ENCODE measurements at regions not wholly inside any gene's neighbourhood (a gene's known extent, or its start where the extent isn't known, plus 50 kb on each side); places are given as distances from the start of the nearest gene placed in this dataset.

DNA sequence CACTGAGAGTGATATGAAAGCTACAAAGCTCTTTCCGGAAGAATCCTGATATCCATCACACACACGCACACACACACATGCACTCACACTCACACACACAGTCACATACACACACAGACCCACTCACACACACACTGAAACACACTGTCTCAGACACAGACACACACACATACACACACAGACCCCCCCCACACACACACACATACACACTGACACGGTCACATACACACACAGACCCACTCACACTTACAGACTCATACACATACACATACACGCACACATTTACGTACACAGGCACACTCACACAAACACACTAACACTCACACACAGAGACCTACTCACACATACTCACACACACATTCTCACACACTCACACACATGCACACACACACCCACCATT is 58.6 kb downstream of the LIG4 start:
- no peak for DNase-seq (ENCODE audit: low spot score)

DNA sequence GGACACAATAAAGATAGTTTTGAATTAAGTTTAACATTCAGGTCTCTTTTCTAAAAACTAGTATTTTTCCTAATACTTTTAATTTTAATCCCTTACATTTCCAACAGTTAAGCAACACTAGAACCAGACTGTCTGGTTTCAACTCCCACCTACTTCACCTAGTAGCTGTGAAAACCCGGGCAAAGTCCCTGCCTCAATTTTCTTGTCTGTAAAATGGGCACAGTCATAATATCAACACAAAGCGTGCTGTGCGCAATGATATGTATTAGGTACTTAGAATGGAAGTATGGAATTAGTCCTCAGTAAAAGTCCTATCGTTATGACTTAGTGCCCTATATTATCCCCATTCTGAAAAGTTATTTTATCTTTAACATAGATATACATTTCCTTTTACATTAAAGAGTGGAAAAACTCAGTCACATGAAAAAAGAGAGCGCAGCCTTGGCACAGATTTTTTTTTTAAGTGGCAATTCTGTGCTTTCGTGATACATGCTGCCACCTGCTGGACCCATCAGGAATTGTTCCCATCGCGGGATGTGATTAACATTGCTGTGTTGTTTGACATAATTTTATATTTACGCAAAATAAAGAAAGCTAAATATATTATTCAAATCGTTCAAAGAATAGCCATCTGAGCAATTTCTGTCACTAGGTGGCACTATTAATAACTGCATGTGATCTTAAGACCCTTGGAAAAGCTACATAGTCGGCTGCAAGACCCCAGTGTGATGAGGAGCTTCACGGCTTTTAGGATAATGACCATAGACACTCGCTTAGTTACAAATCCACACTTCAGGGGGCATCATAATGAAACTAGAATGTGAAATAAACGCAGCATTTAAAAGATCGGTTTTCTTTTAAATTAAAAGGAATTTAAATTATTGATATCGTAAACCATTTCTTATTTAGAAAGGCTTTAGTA is 59.9 kb downstream of the LIG4 start:
- peak; percentile 33 for DNase-seq (ENCODE audit: low spot score)

DNA sequence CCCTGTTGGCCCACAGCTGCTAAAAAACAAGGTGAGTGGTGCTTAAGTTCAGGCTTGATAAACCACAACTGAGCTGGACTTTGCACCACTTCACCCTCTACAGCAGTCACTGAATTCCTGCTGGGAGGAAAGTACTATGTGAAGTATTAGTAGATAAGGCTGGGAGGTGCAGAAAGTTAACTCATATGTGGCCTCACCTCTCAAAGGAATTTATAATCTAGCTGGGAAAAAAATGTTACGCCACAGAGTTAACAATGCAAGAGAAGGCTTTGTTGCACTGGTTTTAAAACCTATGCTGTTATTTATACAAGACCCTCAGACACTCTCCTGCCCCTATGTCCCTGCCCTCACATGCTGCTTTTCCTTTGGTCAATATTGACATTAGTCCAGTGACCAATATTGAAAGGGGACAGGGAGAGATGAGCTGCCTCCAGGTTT is 60.9 kb downstream of the LIG4 start:
- DNase-seq (ENCODE audit: low spot score) = no peak

DNA sequence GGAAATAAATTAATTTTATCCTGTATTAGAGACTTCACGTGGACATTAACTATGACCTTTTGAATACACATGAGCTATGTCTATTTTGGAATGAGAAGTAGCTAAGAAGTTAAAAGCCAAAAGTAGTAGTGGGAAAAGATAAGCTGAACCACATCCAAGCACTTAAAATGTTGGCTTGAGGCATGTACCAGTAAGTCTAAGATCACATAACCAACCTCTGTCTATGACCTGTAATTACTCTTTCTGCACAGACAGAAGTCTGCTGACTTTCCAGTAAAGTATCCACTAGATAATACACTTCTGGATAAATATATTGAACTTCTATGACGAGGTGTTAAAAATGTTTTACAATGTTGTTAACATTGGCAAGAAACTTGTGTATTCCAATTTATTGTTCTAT is 68.7 kb downstream of the LIG4 start:
- DNase-seq (ENCODE audit: low spot score) = no peak

DNA sequence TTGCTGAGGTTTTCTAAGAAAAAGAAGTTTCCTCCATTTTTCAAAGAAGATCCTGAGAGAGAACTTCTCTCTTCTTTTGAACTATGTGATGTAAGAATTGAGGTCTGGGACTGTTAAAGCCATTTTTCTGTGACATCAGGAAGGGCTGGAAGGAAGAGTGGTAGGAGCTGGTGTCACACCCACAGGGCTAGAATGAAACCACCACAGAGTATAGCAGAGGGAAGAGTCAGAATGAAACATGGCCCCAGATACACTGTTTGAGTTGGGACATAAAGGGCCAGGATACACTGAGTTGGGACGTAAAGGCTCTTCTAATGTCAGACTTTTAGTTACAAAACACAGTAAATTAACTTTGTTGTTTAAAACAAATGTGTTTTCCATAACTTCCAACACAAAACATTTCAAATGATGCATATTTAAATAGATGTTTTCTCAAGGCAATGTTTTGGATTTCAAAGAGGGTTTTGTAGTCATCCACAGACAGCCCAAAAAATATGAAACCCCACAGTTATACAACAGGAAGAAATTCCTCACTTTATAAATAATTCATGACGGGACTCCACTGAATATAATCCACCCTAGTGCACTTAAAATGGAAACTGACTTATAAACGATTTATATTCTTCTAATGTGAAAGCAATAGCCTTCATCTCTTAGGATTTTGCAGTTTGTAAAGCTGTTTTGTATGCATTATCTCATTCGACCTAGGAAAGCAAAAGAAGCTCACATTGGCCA is 72.5 kb downstream of the LIG4 start:
- no peak for DNase-seq (ENCODE audit: low spot score)

DNA sequence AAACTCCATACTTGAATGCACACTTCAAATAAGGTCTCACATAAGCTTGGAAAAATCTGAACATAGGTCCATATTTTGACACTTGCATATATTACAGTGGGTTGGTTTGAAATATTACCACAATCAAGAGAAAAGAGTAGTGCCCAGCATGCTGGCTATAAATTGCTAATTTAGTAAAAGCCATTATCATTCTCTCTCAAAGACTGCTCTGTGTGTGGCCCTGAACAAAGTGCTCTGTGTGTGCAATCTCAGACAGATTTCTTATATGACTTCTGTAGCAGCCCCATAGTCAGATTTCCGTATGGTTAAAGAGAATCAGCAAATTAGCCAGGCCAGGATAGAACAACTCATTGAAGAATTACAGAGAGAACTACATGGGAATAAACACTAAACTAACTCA is 78.2 kb downstream of the LIG4 start:
- DNase-seq (ENCODE audit: low spot score) = no peak

DNA sequence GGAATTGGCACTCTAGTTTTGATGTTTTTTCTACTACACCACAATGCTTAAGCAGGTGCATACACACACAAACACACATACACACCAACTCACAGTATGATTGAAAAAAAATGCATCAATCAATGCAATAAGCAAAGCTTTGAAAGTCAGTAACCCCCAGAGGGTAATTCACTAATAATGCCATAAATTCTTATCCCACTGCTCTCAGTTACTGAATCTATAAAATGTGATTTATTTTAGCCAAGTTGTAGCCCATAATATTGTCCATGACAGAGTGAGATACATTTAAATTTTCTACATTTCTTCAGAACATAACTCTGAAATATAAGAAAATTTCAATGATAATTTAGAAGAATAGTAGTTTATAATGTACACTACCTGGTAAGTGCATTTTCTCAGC is 87.9 kb downstream of the LIG4 start:
- DNase-seq (ENCODE audit: low spot score) = no peak

DNA sequence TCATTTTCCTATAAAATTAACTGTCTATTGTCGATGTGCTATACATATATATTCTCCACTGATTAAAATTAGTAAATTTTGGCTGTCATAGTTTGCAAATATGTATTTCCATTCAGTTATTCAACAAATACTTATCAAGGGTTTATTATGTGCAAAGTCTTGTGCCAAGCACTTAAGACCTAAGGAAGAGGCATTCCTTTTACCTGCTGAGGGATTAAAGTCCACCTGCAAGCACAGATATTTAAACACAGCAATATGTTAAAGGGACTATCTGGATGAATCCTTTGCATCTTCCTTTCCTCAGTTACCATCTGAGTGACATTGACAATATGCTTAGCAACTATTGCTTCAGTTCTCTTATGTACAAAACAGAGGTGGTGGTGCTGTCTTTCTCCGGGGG is 89.3 kb downstream of the LIG4 start:
- DNase-seq (ENCODE audit: low spot score) = no peak

DNA sequence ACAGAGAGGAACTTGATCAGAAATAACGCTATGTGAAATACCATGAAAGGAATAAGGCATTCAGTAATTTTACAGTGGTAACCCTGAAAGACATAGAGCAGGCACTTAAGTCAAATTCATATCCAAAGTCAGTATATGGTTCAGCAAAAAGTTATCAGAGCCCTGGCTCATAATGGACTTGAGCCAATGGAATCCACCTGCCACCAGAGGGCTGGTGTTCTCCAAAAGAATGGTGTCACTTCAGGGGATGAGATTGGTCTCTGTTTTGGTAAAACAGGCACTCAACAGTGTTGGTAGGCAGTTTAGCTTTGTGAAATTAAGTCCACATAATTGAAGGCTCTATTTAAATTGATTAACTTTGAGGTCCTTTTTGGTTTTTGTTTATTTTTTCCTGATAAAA is 93.9 kb downstream of the LIG4 start:
- no peak for DNase-seq (ENCODE audit: low spot score)

DNA sequence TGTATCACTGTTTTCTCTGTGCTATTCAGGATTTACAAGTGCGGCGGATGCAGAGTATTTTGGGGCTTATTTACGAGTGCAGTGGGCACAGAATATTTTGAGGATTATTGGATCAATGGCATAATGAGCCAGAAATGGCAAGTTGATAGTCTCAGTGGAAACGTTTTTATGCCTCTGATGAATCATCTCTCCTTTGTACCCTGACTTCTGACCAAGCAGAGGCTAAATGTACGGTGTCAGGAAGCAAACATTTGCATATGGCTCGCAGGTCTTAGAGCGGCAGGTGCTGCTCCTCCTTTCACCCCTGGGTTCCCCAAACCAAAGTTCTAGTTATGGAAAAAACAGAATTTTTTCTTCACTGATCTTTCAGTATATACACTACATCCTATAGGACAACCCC is 94.5 kb downstream of the LIG4 start:
- DNase-seq (ENCODE audit: low spot score) = no peak

DNA sequence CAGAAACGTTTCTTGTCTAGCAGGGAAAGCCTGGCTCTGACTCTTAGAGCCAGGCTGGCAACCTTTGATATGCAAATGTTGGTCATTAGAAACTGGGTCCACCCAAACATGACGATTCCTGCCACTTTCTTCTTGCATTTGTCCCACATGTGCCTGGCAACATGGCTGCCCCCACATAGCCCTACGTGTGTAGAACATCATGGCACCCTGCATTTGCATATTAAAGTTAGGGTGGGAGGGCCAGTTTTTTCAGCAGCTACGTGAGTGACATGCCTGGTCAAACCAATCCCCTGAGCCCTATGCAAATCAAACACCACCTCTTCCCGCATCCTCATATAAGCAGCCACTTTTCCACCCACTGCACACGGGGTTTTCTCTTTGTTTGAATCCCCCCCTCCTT is 95.0 kb downstream of the LIG4 start:
- DNase-seq (ENCODE audit: low spot score) = no peak

DNA sequence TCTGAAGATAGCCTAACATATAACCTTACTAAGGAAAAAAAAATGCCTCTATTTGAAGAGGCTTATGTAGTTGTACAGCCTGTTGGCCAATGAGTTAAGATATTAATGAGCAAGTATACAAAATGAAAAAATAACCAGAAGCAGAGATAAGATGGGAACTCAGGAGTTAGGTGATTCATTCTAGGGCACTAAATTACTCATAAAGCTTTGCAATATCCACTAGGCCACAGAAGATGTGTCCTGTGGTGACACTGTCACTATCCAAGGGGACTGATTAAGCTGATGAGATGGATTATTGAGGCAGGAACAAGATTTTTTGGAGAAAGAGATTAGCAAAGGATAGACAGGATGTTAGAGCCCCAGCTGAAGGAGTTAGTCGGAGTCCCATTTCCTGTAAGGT is 99.6 kb downstream of the LIG4 start:
- DNase-seq (ENCODE audit: low spot score) = no peak

DNA sequence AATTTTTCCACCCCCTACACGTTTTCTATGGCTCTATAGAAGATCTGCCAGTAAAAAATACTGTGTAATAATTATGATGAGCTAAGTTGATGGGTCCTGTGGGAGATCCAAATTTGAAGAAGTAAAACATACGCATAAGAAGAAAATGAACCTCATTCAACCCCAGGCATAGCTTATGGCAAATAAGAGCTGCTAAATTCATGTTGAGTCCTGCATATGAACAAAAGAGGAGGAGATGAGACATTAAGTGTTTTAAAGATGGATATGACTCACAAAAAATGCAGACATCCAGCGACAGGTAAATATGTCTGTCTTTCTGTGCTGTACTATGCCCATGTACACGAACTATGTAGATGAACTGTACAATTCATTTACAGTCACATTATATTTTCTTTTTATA is 101.9 kb downstream of the LIG4 start:
- no peak for DNase-seq (ENCODE audit: low spot score)

DNA sequence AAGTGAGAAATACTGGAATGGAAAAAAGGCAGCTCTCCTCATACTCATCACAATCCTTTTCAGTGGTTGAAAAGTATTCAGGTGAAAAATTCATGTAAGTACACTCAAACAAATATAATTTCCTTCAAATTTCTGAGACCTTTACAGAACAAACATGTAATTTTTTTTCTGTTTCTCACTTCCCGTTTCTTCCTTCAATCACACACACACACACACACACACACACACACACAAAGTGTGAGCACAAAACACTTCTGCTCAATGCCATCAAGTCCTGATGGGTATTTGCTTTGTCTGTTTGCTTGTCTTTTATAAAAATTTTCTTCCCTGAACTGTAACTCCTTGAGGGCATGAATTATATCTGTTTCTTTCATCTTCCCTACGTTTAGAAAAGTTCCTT is 110.6 kb downstream of the LIG4 start:
- no peak for DNase-seq (ENCODE audit: low spot score)

DNA sequence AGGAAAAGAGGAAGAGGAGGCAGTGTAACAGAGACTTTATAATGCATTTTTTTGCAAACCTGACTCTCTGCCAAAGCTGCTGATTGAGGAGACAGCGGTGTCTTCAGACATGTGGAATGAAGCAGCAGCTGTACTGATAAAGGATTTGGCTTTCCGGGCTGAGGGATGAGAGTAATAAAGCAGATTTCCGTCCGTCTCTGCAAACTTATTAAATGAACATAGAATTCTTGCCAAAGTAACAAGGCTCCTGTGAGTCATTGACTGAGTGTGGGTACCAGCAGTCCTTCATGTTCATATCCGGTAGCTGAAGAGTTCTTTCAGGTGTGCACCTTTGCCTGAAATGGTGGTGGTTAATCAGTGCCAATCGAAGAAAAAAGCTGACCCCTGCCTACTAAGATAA is 112.6 kb downstream of the LIG4 start:
- DNase-seq (ENCODE audit: low spot score) = no peak

DNA sequence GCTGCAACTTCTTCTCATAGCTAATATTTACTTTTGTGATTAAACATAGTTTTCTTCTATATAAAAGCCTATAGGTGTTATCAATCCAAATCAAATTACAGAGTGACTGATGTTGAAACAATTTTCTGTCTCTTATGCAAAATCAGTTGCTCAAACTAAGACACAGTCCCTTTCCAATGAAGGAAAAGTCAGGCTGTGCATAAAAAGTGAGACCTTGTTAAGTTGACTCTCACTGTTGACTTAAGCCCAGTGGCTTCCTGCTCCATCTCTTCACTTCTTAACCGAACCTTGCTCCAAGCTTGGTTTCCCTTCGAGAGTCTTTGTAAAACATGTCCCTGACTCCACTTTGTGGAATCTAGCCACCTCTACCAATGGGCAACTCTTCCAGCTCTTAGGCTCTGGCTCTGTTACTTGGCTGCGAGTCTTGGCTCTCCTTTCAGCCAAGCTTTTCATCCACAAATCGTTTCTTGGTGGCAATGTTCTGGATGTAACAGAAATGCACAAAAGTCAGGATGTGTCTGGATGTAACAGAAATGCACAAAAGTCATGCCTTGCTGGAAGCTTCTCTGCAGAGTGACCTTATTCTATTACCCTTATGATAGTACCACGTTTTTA is 118.9 kb downstream of the LIG4 start:
- no peak for DNase-seq (ENCODE audit: low spot score)

DNA sequence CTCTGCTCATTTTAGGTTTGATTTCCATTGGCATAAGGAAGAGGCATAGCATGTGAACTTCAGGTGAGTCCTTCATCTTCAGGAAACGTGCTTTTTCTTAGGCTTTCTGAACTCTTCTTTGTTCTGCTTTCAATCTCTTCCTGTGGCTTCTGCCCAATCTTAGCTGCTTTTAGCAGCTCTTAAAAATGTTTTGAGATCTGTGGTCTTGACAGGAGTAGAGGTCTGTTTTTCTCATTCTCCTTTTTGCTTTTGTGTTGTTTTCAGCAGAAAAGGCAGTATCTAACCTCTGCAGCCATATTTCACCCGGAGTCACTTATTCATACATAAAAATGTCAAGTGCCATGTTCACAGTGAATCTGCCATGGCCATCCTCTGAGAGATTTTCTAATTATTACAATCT is 120.3 kb downstream of the LIG4 start:
- DNase-seq (ENCODE audit: low spot score) = no peak

DNA sequence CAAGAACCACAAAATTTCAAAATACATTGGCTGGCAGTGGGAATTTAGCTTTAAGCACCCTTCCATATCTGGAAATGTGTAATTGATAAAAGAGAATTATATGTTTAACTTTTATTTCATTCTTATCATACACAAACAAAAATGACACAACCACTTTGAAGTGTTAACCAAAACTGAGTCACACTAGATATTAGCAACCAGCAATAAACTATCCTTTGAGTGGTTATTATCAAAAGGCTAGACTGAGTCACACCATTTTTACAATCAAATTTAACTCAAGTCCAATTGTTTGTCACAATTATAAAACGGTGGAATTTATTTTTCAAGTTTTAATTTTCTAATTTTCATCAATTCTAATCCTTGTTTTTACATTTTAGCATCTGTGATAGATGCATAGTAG is 121.7 kb downstream of the LIG4 start:
- no peak for DNase-seq (ENCODE audit: low spot score)

DNA sequence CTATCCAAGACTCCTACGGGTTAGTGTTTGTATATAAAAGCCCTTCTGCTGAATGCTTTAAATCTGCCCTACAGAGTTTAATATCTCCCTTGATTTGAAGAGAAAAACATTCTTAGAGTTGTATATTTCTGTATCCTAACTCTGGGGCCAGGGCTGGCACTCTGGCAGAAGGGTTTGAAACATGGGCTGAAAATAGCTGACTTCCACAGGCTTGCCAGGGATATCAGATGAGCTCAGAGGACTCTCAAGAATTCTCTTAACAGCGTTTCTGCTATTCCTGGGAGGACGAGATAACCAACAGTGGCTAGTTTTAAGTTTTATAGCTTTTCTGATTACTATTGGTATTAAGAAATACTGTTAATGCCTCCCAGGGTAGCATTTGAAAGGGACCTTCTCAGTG is 127.5 kb downstream of the LIG4 start:
- DNase-seq (ENCODE audit: low spot score) = no peak

DNA sequence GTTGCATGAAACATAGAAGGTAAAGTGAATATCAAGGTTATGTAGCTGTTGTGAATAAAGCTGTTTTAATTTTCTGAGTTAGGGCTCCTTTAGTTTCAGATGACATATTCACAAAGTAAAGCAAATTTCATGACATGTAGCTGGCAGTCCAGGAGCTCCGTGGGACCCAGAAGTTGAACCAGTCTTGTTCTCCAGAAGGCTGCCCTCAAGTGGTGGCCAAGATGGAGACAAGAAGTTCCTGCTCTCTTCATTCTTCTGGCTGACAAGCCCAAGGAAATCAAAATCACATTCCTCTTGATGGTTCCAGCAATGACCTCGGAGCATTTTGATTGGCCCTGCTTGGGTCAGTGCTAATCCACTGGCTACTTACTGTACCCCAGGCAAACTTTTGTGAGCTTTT is 128.7 kb downstream of the LIG4 start:
- no peak for DNase-seq (ENCODE audit: low spot score)

DNA sequence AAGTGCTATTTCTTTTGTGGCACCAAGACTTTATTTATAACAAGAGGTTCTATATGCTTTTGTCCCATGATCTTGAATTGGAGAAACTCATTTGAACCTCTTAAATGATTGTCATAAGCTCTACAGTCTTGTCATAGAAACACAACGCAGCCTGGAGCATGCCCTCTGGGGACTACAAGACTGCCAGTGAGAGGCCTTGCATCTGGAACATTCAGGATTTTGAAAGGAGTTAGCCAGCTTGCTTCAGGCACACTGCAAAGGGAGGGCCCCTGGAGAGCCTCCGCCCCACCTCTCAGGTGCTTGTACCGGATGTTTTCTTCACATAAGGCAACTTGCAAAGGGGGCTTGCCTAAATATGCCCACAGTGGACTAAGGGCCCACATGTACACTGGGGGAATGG is 130.5 kb downstream of the LIG4 start:
- no peak for DNase-seq (ENCODE audit: low spot score)

DNA sequence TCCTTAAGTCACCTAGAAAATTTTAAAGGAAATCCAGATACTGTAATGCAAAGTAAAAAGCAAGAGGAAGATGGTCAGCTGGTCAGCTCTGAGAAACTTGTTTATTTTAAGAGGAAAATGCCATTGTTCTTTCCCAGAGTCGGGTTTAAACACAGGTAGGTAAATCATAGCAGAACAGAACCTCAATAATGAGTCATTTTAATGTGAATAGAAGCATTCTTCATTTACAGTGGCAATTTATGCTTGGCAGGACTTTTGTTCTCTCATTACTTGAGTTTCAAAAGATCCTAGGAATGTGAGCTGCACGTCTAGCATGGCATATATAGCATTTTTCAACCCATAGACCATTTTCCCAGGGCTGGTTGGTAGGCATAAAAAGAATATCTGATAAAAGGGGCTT is 132.3 kb downstream of the LIG4 start:
- no peak for DNase-seq (ENCODE audit: low spot score)

DNA sequence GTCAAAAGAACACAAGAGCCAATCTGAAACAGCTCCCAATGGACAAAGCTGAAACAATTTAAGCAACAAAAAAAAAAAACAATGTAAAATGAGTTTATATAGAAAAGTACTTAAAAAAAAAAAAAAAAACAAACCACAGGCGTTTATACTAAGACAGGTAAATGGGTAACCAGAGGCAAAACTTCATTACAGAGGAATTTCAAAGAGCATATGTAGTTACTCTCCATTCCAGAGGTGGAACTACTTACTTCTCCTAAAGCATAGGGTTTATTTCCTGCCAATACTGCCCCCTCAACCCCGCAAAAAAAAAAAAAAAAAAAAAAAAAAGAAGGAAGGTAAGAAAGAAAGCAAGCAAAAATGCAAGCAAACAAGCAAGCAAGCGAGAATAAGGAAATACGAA is 132.9 kb downstream of the LIG4 start:
- DNase-seq (ENCODE audit: low spot score) = no peak

Data from AG08395 (cell line).